Endometrium (tissue), 2 donors: ENCODE measurements at regions not wholly inside any gene's neighbourhood (a gene's known extent, or its start where the extent isn't known, plus 50 kb on each side); places are given as distances from the start of the nearest gene placed in this dataset.

ENCODE experiments used
- FAIRE-seq: peaks from 2 replicates; lab custom pipeline; 2012; peaks lifted over from hg19 to GRCh38; lab: Jason Lieb, UNC
- donor health status: control.
- donor health status: control.

DNA sequence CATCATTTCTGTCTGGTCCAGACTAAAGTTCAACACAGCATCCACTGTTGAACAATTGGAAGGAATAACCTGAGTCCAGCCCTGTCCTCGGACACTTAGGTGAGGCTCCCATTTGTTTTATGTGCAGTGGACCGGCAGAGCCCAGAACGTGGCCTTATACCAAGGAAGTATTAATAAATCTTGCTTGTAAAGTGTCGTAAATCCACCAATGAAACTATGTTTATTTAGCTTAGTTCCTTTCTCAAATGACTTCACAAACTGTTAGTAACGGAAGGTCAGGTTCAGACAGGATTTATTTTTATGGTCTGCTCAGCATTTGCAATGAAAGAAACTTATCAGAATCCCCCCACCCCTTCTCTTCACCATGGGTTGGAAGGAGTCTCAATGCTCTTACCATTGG, 149.5 kb downstream of the PCSK1 start:
- no peak for FAIRE-seq

DNA sequence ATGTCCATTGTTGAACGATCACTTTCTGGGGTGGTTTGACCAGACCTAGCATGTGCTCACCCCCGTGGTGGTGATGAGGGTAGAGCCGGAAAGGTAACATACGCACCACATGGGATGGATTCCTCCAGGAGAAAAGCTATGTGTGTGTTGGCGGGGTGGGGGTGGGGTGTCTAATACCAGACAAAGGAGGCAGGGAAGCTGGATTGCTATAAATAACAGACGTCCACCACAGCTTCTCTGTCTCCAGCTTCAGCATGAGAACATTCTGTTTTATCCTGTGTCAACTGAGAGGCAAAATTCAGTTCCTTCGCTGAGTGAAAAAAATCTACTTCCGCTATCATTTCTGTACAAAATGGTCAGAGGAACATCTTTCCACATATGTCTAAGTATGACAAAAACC, 151.0 kb downstream of the PCSK1 start:
- FAIRE-seq, result no peak

DNA sequence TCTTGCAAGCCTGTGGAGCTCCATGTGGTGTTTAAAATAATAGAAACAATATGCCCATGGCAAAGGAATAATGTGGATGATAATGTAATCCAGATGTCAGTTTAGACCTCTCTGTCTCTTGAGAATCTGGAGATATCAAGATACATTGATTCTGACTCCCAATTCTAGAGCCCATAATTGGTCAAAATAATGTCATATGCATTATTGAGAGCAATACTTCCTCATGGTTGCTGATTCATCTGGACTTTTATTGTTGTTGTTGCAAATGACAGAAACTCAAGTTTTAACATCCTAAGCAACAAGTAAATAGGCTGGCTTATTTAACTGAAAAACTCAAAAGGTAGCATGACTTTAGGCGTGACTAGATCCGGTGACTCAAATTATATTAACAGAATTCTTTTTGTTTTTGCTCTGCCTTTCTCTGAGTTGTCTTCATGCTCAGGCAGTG, 152.1 kb downstream of the PCSK1 start:
- no peak for FAIRE-seq

DNA sequence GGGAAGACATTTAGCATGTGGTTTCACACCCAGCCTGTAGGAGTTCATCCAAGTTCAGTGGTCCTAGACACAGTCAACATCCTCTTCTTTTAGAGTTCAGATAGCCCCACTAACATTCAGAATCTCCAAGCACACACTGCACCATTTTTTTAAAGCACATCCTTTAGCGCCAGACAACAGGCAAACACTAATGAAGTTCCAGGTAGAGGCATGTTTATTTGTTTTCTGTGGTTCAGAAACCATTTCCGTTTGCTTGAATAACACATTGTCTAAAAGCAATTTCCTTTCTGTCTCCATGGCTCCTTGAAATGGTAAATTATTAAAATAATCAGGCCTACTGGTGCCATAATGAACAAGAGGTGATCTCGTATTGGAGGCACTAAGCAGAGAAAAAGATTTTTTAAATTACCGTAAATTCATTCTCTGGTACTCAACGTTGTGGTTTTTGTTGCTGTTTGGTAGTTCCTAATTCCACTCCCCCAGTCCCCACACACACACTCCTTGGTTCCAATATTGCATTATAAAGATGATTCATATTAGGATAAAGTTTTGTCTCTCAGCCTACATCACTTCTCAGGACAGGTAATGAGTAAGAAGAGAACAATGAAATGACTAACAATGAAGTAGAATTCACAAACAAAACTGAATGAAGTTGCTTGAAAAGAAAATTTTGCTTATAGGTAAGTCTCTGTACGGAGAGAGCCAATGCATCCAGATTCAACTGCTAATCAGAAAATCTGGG, 153.1 kb downstream of the PCSK1 start:
- FAIRE-seq, result no peak

DNA sequence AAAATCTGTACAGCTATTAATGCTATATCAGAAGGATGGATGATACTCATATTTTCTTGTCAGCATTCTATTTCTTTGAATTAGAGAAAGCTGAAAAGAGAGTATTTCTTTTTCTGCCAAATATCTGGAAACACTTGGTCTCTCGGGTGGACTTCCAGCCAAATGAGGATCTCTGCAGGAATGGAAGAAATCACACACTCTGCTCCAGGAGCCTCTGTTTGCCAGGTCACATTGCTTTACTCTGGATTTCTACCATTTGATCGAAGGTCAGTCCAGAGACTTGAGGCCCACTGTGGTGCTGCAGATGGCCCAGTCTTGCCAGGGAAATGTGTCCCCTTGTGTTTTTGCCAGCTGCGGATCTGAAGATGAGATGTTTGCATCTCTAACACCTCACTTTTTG, 154.1 kb downstream of the PCSK1 start:
- no peak for FAIRE-seq

DNA sequence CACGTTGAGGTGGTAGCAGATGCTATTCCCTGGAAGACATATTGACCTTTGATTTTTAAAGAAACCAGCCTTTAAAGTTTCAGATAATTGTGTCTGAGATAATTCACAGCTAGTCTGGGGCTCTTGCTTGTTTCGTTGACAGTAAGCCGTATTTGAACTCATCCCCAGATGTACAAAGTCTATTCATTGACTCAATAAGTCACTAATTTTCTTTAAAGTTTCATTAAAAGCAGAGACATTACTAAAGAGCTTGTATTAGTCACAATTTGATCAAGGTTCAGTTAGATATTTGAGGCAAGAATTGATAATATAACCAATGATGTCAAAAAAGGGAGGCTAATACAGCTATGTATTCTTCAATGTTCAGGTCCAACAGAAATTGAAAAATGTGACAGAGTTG, 158.0 kb downstream of the PCSK1 start:
- no peak for FAIRE-seq

DNA sequence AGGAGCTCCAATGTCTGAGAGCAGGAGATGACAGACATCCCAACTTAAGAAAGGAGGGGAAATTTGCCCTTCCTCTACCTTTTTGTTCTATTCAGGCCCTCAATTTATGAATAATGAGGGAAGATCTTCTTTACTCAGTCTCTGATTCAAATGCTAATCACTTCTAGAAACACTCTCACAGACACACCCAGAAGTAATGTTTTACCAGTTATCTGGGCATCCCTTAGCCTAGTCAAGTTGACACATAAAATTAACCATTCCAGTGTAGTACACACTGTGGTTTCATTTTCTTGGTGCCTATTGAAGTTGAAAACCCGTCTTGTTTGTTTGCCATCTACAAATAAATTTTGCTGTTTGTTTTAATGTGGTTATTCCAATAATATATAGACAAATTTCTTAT, 167.6 kb downstream of the PCSK1 start:
- FAIRE-seq, result no peak

DNA sequence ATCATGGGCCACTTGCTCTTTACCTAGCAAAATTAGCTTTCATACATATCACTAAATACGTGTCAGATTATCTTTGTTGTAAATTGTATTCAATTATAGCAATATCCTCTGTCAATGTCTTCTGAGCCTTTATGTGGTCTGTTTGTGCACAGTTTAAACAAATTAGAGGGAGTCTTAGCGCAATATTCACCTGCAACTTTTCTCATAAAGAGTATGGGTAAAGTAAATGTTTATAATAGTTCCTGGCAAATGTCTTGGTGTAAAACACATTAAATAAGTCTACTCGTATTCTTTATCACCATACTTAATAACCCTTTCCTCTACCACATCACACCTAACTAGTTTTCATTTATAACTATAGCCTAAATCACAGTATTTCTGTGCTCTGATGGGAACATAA, 169.0 kb downstream of the PCSK1 start:
- FAIRE-seq, result no peak

DNA sequence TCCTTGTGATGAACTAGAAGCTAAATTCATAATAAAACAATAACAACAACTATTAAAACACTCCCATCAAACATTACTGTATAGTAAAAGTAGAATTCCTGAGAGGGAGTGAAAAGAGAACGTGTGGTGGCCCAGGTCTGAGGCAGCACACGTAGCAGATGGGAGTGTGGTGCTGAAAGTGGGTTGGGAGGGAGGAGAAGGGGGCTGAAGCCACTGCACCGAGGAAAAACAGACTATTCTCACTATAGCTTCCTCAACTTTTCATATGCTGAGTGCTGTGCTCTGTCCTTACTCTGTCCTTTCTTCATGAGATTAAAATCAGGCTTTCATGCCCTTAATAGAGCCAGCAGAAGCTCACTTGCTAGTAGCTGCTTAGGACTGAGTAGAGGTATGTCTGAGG, 170.9 kb downstream of the PCSK1 start:
- no peak for FAIRE-seq

DNA sequence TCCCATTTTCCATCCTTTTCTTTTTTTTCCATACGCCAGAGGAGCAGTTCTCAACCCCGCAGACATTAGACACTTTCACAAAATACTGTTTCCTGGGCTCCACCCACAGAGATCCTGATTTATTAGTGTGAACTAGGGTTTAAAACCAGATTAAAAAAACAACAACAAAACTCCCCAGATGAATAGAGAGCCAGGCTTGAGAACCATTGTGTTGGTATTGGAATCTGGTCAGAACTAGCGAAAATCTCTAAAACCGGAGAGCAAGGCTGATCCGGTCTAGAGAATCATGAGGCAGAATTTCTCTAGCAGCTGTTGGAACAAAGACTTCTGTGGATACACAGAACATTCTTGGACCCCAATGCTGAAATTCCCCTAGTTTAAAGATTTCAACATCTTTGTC, 173.0 kb downstream of the PCSK1 start:
- FAIRE-seq, result no peak

DNA sequence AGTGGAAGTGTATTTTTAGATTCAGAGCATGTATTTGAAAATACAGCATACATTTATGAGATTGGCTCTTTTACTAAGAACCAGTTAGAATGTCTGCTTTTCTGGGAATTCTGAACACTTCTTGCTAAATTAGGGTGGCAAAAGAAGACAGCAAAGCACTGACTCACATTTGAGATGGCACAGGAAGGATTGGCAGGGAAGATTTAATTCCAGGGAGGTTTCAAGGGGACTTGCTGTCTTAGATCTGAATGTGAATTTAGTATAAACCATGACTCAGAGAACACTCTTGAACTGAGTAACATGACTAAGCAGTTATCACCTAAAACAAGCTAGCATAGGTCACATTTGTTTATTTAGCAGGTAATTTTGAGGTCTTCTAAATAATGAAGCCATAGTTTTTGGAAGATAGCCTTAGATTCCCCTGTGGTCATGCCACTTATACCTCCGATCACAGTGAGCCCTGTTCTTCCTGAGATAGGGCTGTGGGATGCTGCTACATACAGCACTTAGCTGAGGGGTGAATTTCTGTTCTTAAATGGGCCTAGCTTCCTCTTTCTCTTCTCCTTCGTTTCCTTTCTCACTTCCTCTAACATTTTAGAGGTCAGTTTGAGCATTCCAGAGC, 173.8 kb downstream of the PCSK1 start:
- no peak for FAIRE-seq

DNA sequence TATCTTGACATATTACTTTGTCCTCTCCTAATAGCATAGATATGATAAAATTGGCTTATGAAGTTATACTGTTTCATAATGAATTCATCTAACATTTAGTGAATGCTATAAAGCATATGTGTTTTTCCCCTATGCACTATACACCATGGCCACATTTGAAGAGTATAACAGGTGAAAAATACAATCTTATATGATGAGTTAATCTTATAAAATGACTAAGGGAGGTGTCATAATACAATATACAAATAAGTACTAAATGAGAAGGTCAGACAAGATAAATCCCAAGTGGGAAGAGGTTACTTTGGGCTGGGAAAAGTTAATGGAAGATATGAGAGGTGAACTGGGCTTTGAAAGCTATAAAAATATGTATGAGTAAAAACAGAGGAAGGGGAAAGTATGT, 174.4 kb downstream of the PCSK1 start:
- no peak for FAIRE-seq

DNA sequence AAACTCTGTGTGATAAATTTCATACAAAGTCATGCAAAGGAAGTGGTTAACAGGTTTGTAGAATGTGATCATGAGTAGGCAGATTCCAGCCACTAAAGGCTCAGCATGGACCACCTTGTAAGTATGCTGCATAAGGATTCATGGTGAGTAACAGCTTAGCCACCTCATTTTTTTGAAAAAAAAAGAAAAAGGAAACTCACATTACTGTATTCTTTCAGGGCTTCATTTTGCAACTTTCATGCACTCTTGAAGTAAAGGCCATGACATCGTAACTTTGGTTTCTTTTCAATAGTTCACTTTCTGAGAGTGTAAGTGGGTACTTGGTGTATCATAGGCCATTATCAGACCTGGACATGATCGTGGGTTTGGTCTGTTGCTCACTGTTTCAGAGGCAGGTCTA, 175.1 kb downstream of the PCSK1 start:
- FAIRE-seq, result no peak

DNA sequence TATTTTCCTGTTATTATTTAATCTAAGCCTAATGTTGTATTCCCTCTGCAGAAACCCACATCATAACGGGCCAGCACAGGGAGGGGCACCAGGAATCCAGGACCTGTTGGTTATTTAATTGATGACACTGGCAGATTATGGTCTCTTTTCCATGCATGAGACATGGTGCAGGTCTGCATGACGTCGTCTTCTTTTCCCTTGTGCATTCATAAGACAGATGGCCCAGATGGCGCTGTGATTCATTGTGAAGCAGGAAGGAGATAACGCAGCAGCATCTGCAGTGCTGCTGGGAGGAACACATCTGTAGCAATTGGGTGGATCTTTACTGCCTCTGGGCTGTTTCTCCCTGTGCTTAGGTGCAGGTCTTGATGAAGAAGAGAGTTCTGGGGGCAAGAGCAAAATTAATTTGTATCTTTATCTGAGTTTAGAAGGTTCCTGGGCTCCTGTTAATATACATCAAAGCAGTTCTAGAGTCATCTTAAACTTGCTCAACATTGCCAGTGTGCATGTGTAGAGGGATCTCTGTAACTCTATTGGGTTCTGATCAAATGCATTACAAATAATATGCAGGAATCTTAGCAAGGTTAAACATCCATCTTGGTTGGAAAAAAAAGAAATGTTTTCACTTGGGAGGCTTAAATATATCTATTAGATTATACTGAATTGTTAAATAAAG, 176.1 kb downstream of the PCSK1 start:
- FAIRE-seq, result no peak

DNA sequence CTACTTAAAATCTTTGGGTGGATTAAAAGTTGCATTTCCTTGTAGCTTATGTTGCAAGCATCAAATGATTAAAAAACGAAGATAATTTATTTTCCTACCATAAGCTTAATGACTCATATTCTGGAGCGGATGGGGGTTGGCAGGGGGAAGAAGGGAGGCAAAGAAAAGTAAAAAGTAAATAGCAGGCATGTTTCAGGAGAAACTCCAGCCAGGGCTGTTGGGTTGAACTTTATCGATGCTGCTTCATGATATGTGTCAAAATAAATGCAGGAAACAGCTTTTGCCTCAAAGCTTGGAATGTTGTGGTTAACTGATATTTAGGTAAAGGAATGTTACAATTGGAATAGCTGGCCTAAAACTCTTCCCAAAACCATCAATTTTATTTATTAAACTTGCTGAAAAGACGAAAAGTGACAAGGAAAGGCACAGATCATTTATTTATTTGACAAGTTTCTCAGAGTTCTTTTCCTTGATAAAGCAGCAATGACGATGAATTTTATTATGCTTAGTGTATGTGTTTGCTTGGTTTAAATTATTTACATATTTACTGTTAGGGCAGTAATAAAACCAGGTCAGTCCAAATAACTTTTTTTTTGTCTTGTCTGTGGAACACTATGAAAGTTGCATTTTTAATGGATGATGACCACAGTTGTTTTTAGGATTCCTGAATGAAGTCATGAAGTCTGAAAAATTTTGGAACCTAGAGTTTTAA, 177.9 kb downstream of the PCSK1 start:
- FAIRE-seq, result peak; percentile 96

DNA sequence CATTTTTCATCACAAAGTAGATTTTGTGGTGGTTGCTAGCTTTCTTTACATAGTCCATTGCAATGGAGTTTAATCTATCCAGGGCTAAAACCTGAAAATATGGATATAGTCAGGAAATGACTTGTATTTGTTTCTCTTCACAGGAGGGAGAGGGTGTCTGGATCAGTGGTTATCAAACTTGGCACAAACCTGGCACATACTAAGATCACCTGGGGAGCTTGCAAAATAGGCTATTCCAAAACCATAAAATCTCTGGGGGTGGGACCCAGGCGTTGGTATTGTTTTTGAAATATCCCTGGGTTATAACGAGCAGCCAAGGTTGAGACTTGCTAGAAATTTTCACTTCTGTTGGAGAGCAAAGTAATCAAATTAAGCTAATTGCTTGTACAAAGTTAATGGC, 179.9 kb downstream of the PCSK1 start:
- no peak for FAIRE-seq

DNA sequence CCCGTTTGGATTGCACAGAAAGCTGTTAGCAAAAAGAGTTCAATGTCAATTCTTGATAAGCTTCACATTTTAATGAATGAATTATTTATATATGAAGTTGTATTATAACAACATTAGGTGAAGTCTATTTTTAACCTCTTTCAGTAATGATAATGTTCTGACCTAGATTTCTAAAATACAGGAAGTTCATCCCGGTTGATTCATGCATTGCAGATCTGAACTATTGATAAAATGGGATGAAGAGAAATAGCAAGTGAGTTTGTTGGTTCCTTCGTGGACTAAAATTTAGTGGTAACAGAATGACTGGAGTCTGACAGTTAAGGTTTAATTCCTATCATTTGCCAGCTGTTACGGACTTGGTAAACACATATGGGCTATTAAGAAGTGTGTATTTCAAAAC, 180.5 kb downstream of the PCSK1 start:
- FAIRE-seq, result no peak

DNA sequence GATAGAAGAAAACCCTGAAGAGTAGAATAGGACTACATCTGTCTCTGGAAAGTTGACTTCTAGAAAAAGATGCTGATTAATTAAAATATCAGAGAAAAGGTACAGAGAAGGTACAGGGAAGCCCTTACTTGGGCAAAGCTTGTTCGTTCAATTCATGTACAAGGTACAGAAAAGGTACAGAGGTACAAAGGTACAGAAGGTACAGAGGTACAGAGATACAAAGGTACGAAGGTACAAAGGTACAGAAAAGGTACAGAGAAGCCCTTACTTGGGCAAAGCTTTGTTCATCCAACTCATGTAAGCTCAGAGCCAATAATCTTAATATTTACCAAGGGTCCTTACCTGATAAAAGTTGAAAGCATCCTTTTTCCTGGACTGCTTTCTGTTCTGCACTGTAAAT, 182.3 kb downstream of the PCSK1 start:
- no peak for FAIRE-seq

DNA sequence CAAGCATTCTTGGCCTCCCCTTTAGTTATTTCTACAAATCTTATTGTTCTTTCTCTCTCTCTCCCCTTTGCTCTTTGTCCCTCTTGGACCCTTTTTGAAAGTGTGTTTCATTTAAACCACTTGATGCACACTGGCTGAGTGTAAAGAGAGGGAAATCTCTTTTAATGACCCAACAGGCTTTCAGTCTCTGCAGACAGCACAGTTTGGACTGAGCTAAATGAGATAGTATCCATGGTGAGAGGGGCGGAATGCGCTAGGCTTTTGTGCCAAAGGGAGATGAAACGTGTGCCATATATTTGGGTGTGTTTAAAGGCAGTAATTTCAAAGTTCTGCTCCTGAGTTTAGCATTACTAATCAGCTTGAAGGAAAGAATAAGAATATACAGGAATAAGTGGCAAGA, 184.9 kb downstream of the PCSK1 start:
- no peak for FAIRE-seq

DNA sequence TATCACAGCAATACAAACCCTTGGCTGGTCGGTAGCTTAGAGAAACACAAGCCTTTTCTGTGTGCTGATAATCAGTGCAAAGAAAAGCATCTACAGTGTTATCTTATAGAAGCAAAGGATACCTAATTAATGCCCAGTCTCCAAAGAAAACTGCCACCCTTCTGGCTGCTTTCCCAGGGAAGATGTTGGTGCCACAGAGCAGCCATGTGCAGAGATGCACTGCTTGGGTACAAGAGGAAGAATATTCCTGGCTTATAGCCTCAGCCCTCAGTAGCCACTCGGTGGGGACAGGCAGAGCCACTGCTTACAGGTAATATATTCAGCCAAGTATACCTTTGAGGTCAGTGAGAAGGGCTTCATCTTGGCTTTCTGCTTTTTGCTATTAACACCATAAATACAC, 185.3 kb downstream of the PCSK1 start:
- FAIRE-seq, result no peak

DNA sequence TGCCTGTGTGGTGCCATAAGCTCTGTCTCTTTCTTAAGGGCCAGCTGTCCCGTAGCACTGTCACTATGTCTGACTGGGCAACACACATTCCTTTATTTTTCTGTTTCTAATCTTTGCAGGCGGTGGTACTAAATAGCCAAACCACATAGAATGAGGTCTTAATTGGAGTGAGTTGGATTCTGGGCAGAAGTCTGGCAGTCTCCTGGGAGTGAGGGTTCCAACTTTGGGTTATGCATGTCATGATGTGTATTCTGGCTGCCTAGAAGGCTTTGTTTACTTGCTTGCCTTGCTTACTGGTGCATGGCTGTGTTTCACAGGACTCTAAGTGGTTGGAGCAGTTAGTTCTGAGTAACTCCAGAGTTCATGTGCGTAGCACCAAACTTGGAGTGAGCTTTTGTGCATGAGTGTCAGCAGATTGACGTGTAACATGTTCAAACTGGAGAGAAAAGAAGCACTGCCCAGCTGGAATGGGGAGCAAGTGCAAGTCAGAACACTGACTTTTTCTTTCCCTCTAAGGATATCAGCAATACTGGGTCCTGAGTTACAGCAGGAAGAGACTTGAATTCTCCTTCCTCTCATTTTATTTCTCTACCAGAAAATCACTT, 185.8 kb downstream of the PCSK1 start:
- FAIRE-seq, result no peak
